OCI-LY1 (cell line): ENCODE measurements at regions not wholly inside any gene's neighbourhood (a gene's known extent, or its start where the extent isn't known, plus 50 kb on each side); places are given as distances from the start of the nearest gene placed in this dataset.

Source experiments
- H2AFZ ChIP-seq: fragments of 200-600 bp; sonication (generic), shearing (Covaris generic); 2 replicates; pipeline ENCODE4 v1.6.0; 2014; ENCODE audit warnings: antibody characterized with exemption, mild to moderate bottlenecking, low read length
- H3F3A ChIP-seq: fragments of 200-600 bp; sonication (generic), shearing (Covaris generic); 2 replicates; pipeline ENCODE4 v1.6.0; 2014; ENCODE audit warnings: mild to moderate bottlenecking, antibody characterized with exemption, low read length, moderate library complexity; ENCODE audit not compliant: insufficient read depth
- H3K27ac ChIP-seq: fragments of 200-600 bp; sonication (generic); 2 replicates; pipeline ENCODE4 v1.5.1; 2014; ENCODE audit warnings: low read length, mixed run types, mild to moderate bottlenecking, low read depth; ENCODE audit not compliant: poor library complexity, severe bottlenecking
- H3K27me3 ChIP-seq: fragments of 200-600 bp; sonication (generic); 2 replicates; pipeline ENCODE4 v1.6.0; 2014; ENCODE audit warnings: antibody characterized with exemption, mild to moderate bottlenecking, low read length, moderate library complexity; ENCODE audit not compliant: insufficient read depth
- H3K36me3 ChIP-seq: fragments of 200-600 bp; sonication (generic); 2 replicates; pipeline ENCODE4 v1.6.1; 2014; ENCODE audit warnings: mild to moderate bottlenecking, antibody characterized with exemption, low read length, moderate library complexity, mixed read lengths; ENCODE audit not compliant: insufficient read depth
- H3K4me1 ChIP-seq: fragments of 200-600 bp; sonication (generic); 2 replicates; pipeline ENCODE4 v1.5.1; 2014; ENCODE audit warnings: mild to moderate bottlenecking, low read length, moderate library complexity; ENCODE audit not compliant: insufficient read depth, severe bottlenecking
- H3K4me2 ChIP-seq: fragments of 200-600 bp; sonication (generic), shearing (Covaris generic); 2 replicates; pipeline ENCODE4 v1.6.1; 2014; ENCODE audit warnings: low read length
- H3K4me3 ChIP-seq: fragments of 200-600 bp; sonication (generic); 2 replicates; pipeline ENCODE4 v1.5.1; 2014; ENCODE audit warnings: low read length, low read depth, mild to moderate bottlenecking, mixed read lengths; ENCODE audit not compliant: poor library complexity, severe bottlenecking
- H3K79me2 ChIP-seq: fragments of 200-600 bp; shearing (Covaris generic); 2 replicates; pipeline ENCODE4 v1.6.1; 2016; ENCODE audit warnings: mixed run types, low read length, mixed read lengths; ENCODE audit not compliant: insufficient read depth
- H3K9ac ChIP-seq: fragments of 200-600 bp; sonication (generic), shearing (Covaris generic); 2 replicates; pipeline ENCODE4 v1.6.1; 2014; ENCODE audit warnings: mild to moderate bottlenecking, low read length, mixed read lengths
- H3K9me2 ChIP-seq: fragments of 200-600 bp; sonication (generic), shearing (Covaris generic); 2 replicates; pipeline ENCODE4 v1.6.1; 2014; ENCODE audit warnings: low read depth, mild to moderate bottlenecking, low read length, mixed read lengths
- H3K9me3 ChIP-seq: fragments of 200-600 bp; shearing (Covaris generic); 2 replicates; pipeline ENCODE4 v1.6.1; 2014; ENCODE audit warnings: low read length, mixed read lengths
- H4K20me1 ChIP-seq: fragments of 200-600 bp; sonication (generic), shearing (Covaris generic); 2 replicates; pipeline ENCODE4 v1.6.0; 2016; ENCODE audit warnings: mild to moderate bottlenecking, low read length; ENCODE audit not compliant: insufficient read depth
- CTCF ChIP-seq: fragments of 200-600 bp; sonication (generic), shearing (Covaris generic); IDR thresholded peaks from 2 replicates; pipeline ENCODE4 v1.5.1; 2017; ENCODE audit warnings: mild to moderate bottlenecking, antibody characterized with exemption, low read length, moderate library complexity, mixed read lengths
- EZH2 ChIP-seq: fragments of 200-600 bp; sonication (generic), shearing (Covaris generic); IDR thresholded peaks from 2 replicates; pipeline ENCODE4 v1.8.0; 2017; ENCODE audit warnings: borderline replicate concordance, mixed run types, mild to moderate bottlenecking, antibody characterized with exemption, low read length, moderate library complexity, mixed read lengths

DNA sequence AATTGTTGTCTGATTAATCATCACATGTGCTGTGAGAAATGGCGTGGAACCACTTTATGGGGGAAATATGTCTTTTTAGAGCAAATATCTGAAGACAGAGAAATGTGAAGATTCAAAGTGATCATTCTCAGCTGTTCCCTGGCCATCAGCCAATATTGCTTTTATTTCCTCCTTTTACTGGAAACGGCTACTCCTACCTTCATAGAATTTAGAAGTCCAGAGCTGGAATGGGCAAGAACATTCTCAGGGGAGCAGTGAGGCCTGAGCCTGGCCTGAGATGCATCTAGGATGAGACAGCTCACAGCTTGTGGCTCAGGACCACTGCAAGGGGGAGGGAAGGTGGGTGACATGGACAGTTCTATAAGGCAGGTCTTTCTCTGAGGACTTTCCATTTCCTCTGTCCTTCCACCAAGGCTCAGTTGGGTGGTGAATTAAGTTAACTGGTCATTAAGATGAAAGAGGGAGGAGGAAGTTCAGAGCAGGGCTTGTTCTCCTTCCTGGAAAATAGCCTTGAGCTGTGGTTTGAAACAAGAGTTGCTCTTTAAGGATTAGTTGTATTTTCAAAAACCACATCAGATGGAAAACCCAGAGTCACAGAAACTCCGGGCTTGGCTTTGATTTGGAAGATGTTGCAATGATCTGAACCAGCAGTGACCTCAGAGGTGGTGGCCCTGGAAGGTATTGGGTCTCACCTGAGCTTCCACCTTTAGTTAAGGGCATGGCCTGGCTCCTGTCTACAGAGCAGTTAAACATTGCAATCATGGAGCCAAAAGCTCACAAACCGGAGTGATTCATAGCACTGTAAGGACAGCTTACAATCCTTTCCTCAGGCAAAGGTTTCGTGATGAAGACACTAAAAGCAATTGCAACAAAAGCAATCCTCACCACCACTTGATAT lies 144.3 kb downstream of the VAPA start:
- Histone ChIP-seq H3K36me3 (no peaks in the 10 kb centered on the region), H3K27me3 (peaks cover 5% of the 10 kb centered on the region; the same call in 1 of the 2 replicates), H3K9me3 (no peaks in the 10 kb centered on the region), H3K9ac (no peak overlapping the region), H4K20me1 (no peaks in the 10 kb centered on the region), H3K4me2 (no peak overlapping the region), H2AFZ (no peak overlapping the region), H3K79me2 (no peaks in the 10 kb centered on the region), H3K27ac (no peak overlapping the region), H3F3A (no peaks in the 10 kb centered on the region), H3K4me3 (no peak overlapping the region), H3K9me2 (no peaks in the 10 kb centered on the region), H3K4me1 (no peaks in the 10 kb centered on the region)
- no peak for TF ChIP-seq CTCF
- TF ChIP-seq EZH2: no peak

GRCh38 chr18:10059610-10060468 lies 146.0 kb downstream of the VAPA start:
- Histone ChIP-seq H3K4me2 (no peak overlapping the region), H3K9me2 (no peaks in the 10 kb centered on the region), H3K9ac (no peak overlapping the region), H3K36me3 (no peaks in the 10 kb centered on the region), H3K4me3 (no peak overlapping the region), H3K27me3 (peaks cover 5% of the 10 kb centered on the region; the same call in 1 of the 2 replicates), H3K4me1 (no peaks in the 10 kb centered on the region), H4K20me1 (no peaks in the 10 kb centered on the region), H3K9me3 (no peaks in the 10 kb centered on the region), H3K79me2 (no peaks in the 10 kb centered on the region), H2AFZ (no peak overlapping the region), H3F3A (no peaks in the 10 kb centered on the region), H3K27ac (no peak overlapping the region)
- TF ChIP-seq EZH2 (no peak), CTCF (no peak)

- no peak for TF ChIP-seq EZH2
- no peak for TF ChIP-seq CTCF
- peaks cover 5% of the 10 kb centered on the region; the same call in 1 of the 2 replicates for H3K27me3 ChIP-seq
- no peak overlapping the region for H3K27ac ChIP-seq
- no peaks in the 10 kb centered on the region for H3F3A ChIP-seq
- H3K9me3 ChIP-seq: no peaks in the 10 kb centered on the region
- no peaks in the 10 kb centered on the region for H3K36me3 ChIP-seq
- no peak overlapping the region for H3K4me2 ChIP-seq
- H2AFZ ChIP-seq: no peak overlapping the region
- H3K4me1 ChIP-seq: no peaks in the 10 kb centered on the region
- H3K4me3 ChIP-seq: no peak overlapping the region
- no peaks in the 10 kb centered on the region for H4K20me1 ChIP-seq
- no peaks in the 10 kb centered on the region for H3K79me2 ChIP-seq
- H3K9ac ChIP-seq: no peak overlapping the region
- no peaks in the 10 kb centered on the region for H3K9me2 ChIP-seq
These were observed 146.6 kb downstream of the VAPA start for GRCh38 chr18:10060469-10060782.
